GM10266 (cell line): ENCODE measurements at regions not wholly inside any gene's neighbourhood (a gene's known extent, or its start where the extent isn't known, plus 50 kb on each side); places are given as distances from the start of the nearest gene placed in this dataset.

ENCODE experiments used
- DNase-seq: peaks from one replicate; pipeline ENCODE4 v3.0.0; 2012; ENCODE audit errors: extremely low spot score
- CTCF ChIP-seq: IDR thresholded peaks from 2 replicates; pipeline ENCODE4 v1.5.1; 2012; ENCODE audit warnings: mild to moderate bottlenecking, low read depth; ENCODE audit not compliant: control insufficient read depth, insufficient read depth; ENCODE audit errors: missing control alignments

GRCh38 chr3:46078712-46079400, 51.6 kb upstream of the XCR1 start:
- DNase-seq = peak; percentile 73
- peak; percentile 99 for TF ChIP-seq CTCF
